ENCODE measurements at regions not wholly inside any gene's neighbourhood (a gene's known extent, or its start where the extent isn't known, plus 50 kb on each side); places are given as distances from the start of the nearest gene placed in this dataset.

- in situ Hi-C loops (cut with HindIII; ENCODE audit: low pct_unique_long_range_greater_than_20kb, low sequenced_read_pairs) (no loop called here), intact Hi-C loops (cut with micrococcal nuclease; ENCODE audit: unreplicated experiment) (no loop called here)
- TF ChIP-seq REST (IDR thresholded peaks at IDR 0.05; ENCODE audit: insufficient read depth in 1 of 2, low read depth in 2 of 2, low read length in 1 of 2) (no peak), POLR2AphosphoS5 (IDR thresholded peaks at IDR 0.05; ENCODE audit: low read depth, low read length) (no peak), SIN3A (IDR thresholded peaks at IDR 0.05; ENCODE audit: borderline replicate concordance, insufficient read depth, low read depth, low read length) (no peak), CTCF (IDR thresholded peaks at IDR 0.05) (no peak), TCF7L2 (IDR thresholded peaks at IDR 0.05; ENCODE audit: low read depth, low read length) (no peak)
- BruUV-seq (replicated peaks) = no TSS peak
- Histone ChIP-seq H3K4me3 (ENCODE audit: low read depth in 2 of 2, low read length in 2 of 2) (no peak overlapping the region), H3K4me1 (ENCODE audit: control insufficient read depth, insufficient read depth, low read length) (no peaks in the 10 kb centered on the region), H3K27ac (ENCODE audit: low read length) (no peak overlapping the region), H3K27me3 (ENCODE audit: control insufficient read depth, insufficient read depth, low read length) (no peaks in the 10 kb centered on the region), H3K36me3 (ENCODE audit: control insufficient read depth, insufficient read depth, low read length) (no peaks in the 10 kb centered on the region), H3K9me3 (ENCODE audit: control insufficient read depth, insufficient read depth, low read depth, low read length) (no peaks in the 10 kb centered on the region)
- no peak; the same call in 1 of the 2 replicates for ATAC-seq
- POLR2A ChIA-PET = no interaction called here
- no peak for DNase-seq (ENCODE audit: low read depth, low spot score)
- CTCF ChIA-PET = no interaction called here
Measured at GRCh38 chr6:15036690-15037245, 209.1 kb upstream of the JARID2 start.

- Histone ChIP-seq H3K9me3 (ENCODE audit: control insufficient read depth, insufficient read depth, low read depth, low read length) (no peaks in the 10 kb centered on the region), H3K27ac (ENCODE audit: low read length) (no peak overlapping the region), H3K4me1 (ENCODE audit: control insufficient read depth, insufficient read depth, low read length) (no peaks in the 10 kb centered on the region), H3K4me3 (ENCODE audit: low read depth in 2 of 2, low read length in 2 of 2) (no peak overlapping the region), H3K36me3 (ENCODE audit: control insufficient read depth, insufficient read depth, low read length) (no peaks in the 10 kb centered on the region), H3K27me3 (ENCODE audit: control insufficient read depth, insufficient read depth, low read length) (no peaks in the 10 kb centered on the region)
- ATAC-seq (no peak), DNase-seq (ENCODE audit: low read depth, low spot score) (no peak)
- TF ChIP-seq SIN3A (IDR thresholded peaks at IDR 0.05; ENCODE audit: borderline replicate concordance, insufficient read depth, low read depth, low read length) (no peak), CTCF (IDR thresholded peaks at IDR 0.05) (no peak), POLR2AphosphoS5 (IDR thresholded peaks at IDR 0.05; ENCODE audit: low read depth, low read length) (no peak), TCF7L2 (IDR thresholded peaks at IDR 0.05; ENCODE audit: low read depth, low read length) (no peak), REST (IDR thresholded peaks at IDR 0.05; ENCODE audit: insufficient read depth in 1 of 2, low read depth in 2 of 2, low read length in 1 of 2) (no peak)
- in situ Hi-C loops (cut with HindIII; ENCODE audit: low pct_unique_long_range_greater_than_20kb, low sequenced_read_pairs) (no loop called here), intact Hi-C loops (cut with micrococcal nuclease; ENCODE audit: unreplicated experiment) (no loop called here)
- ChIA-PET POLR2A (no interaction called here), CTCF (no interaction called here)
- no TSS peak for BruUV-seq (replicated peaks)
Measured at GRCh38 chr6:15037253-15037652, 208.6 kb upstream of the JARID2 start.
